ENCODE measurements at regions not wholly inside any gene's neighbourhood (a gene's known extent, or its start where the extent isn't known, plus 50 kb on each side); places are given as distances from the start of the nearest gene placed in this dataset.
"Not testable (repeated sequence)": the region's sequence is repeated elsewhere in the genome, so short reads cannot be mapped to it uniquely, and the experiment has no call there.

GRCh38 chr20:40073535-40074111, 615.4 kb downstream of the MAFB start:
- DNase-seq (ENCODE audit: low spot score) = no peak

GRCh38 chr20:40072907-40073306, 616.1 kb downstream of the MAFB start:
- no peak for DNase-seq (ENCODE audit: low spot score)

- no peak for DNase-seq (ENCODE audit: low spot score)
Measured at GRCh38 chr20:40056171-40056570, 632.9 kb downstream of the MAFB start.

GRCh38 chr20:40055711-40056110, 633.3 kb downstream of the MAFB start:
- no peak for DNase-seq (ENCODE audit: low spot score)

DNA sequence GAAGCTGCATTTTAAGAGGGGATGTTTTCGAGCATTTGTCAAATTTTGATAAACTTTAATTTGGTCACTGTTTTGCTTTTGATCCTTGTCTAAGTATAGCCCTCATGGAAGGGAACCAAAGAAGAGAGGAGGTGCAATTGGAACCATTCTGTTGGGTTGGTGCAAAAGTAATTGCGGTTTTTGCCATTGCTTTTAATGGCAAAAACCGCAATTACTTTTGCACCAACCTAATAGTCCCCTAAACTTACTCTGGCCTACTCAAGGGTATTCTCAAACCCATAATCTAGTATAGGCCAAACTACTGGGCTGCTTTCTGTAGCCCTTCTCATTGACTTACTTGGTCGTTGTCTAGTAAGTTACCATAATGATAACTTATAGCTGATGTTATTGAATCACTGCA, 634.7 kb downstream of the MAFB start:
- DNase-seq (ENCODE audit: low spot score) = no peak

DNA sequence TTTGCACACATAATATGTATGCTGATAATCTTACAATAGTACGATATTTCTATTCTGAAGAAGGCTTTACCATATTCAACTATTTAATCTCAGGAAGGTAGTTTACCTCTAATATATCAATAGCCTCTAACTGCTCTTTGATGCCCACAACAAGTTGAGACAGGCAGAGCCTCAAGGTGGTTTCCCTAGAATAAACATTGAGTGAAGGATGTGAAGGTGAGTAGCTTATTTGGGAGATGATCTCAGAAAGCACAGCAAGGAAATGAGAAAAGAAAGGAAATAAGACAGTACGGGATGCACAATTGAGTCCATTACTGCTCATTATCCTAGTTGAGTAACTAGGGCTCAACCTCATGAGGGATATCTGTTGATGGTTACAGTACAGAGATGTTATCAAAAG, 638.4 kb downstream of the MAFB start:
- DNase-seq (ENCODE audit: low spot score) = no peak

DNA sequence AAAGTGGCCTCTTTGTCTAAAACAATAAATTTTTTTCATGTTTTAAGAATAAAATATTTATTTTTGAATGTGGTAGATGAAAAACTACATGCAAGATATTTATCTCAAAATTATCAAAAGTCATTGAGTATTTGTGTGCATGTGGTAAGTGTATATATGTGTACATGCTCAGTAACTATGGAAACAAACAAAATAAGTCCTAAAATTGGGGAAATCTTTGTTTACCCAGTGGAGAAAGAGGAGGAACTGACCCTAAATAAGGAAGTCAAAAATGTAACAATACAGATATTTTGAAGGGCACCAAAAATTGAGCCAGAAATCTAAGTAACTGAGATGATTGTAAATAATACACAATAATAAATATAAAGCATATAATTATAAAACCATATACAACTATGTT, 639.2 kb downstream of the MAFB start:
- no peak for DNase-seq (ENCODE audit: low spot score)

GRCh38 chr20:40046703-40047102, 642.3 kb downstream of the MAFB start:
- no peak for DNase-seq (ENCODE audit: low spot score)

DNA sequence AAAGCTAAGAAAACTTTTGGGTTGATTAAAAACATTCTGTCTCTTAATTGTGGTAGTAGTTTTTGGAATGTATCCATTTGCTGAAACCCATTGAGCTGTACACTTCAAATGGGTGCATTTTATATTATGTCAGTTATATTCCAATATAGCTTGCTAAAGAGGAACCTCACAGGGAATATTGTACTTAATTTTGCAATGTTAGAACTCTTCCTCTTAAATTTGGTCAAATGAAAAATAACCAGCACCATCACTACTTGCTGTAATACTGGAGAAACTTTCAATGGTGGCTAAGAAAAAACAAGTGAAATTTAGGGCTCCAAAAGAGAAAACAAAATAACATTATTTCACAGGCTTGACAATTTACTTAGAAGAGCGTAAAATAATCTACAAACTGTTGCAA, 651.5 kb downstream of the MAFB start:
- DNase-seq (ENCODE audit: low spot score) = no peak

DNA sequence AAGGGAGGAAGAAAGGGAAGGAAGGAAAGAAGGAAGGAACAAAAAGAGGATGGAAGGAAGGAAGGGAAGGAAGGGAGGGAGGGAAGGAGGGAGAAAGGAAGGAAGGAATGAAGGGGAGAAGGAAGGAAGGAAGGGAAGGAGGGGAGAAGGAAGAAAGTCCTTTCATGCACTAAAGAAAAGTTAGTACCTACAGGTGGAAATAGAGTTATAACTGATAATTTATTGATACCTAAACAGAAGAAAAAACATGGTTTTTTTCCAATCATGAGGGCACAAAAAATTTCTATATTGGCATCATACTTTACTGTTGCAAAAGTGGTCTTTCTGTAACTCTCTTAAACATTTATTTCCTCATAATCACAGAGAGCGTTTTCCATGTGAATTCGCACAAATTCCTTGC, 659.4 kb downstream of the MAFB start:
- no peak for DNase-seq (ENCODE audit: low spot score)

DNA sequence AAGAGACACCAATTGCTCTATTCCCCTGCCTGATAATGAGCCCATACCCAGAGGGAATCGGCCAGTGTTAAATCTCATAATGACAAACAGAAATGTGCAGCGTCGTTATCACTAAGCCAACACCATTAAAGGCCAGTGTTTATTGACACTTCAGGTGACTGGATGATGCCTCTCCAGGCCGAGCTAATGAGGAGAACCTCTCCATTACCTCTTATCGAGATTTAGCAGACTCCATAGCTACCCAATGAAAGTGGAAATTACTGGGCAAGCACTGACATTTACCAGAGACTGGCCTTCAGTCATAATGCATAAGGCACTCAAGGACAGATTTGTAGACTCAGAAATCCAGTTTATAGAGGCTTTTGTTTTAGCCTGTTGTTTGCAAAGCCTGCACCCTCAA, 669.5 kb downstream of the MAFB start:
- DNase-seq (ENCODE audit: low spot score) = no peak

- DNase-seq (ENCODE audit: low spot score) = no peak
Measured at GRCh38 chr20:40017765-40018164, 671.3 kb downstream of the MAFB start.

DNA sequence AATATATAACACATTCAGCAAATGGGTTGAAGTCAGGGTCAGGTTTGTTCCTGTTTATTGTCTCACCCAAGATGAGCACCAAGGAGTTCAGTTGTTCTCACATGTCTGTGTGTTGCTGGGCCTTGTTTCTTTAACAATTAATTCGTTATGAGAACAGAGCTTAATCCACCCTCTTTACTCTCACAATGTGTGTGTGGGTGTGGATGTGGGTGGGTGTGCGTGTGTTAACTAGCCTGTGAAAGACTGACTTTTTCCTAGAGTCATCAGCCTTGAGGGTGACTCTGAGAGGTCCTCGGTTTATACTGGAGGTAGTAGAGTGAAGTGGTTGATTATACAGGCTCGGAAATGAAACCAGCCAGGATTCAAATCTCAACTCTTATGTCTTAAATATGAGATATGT, 672.1 kb downstream of the MAFB start:
- no peak for DNase-seq (ENCODE audit: low spot score)

GRCh38 chr20:40016392-40016791, 672.6 kb downstream of the MAFB start:
- no peak for DNase-seq (ENCODE audit: low spot score)

- not testable (repeated sequence) for DNase-seq (ENCODE audit: low spot score)
Measured at GRCh38 chr20:40012026-40012425, 677.0 kb downstream of the MAFB start.

DNA sequence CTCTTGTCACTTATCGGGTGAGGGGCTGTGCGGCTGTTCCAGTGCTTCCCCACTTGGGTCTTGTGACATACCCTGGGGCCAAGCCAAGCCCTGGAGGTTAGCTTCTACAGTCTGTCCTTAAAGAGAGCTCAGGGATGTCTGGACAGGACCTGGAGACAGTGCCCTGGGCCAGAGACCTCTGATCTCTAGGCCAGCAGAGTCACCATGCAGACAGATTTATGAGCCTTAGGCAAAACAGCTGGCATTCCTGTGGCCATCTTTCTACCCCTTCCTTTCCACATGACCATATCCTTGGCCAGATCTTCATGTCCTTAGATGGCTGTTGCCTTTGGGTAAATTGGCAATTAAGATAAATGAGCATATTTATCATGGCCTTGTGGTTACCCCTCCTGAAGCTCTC, 678.6 kb downstream of the MAFB start:
- no peak for DNase-seq (ENCODE audit: low spot score)

- DNase-seq (ENCODE audit: low spot score) = no peak
Measured at GRCh38 chr20:40009542-40009941, 679.5 kb downstream of the MAFB start.

DNA sequence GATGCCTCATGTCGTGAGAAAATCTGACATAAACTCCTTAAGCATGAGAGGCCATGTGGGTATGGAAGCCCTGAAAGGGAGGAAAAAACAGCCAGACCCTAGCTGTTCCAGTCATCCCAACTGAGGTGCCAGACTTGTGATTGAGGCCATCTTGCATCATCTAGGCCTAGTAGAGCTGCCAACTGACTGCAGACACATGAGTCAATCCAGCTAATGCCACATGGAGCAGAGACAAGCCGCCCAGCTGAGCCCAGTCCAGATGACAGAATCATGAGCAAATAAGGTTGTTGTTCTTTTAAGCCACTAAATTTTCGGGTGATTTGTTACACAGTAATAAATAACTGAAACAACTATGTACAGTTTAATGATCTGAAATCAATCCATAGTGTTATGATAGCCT, 680.9 kb downstream of the MAFB start:
- no peak for DNase-seq (ENCODE audit: low spot score)

GRCh38 chr20:40006168-40006860, 682.7 kb downstream of the MAFB start:
- no peak for DNase-seq (ENCODE audit: low spot score)

DNA sequence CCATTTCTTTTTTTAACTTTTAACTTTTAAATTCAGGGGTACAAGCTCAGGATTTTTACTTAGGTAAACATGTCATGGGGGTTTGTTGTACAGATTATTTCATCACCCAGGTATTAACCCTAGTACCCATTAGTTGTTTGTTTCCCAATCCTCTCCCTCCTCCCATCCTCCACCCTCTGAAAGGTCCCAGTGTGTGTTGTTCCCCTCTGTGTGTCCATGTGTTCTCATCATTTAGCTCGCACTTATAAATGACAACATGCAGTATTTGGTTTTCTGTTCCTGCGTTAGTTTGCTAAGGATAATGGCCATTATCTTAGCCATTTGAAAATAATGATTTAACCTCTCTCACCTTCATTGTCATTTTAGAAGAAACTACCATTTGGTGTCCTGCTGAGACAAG, 684.9 kb downstream of the MAFB start:
- not testable (repeated sequence) for DNase-seq (ENCODE audit: low spot score)

- DNase-seq (ENCODE audit: low spot score) = no peak
Measured at GRCh38 chr20:39993742-39994141, 695.3 kb downstream of the MAFB start.

DNA sequence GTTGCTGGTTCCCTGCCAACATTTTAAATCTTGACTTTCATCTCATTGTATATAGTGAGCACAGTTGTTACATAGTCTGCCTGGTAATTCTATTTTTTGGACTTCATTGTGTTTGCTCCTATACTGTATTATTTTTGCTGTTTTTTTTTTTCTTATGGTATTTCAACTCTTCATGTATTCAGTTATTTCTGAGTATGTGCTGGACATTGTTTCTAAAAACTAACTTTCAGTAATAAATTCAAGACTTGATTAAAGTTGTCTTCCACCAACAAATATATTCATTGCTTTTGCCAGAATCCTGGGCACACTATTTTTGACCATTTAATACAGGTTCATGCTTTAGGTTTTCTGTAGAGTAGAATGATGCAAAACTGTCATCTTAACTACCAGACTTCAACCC, 698.3 kb downstream of the MAFB start:
- no peak for DNase-seq (ENCODE audit: low spot score)

DNA sequence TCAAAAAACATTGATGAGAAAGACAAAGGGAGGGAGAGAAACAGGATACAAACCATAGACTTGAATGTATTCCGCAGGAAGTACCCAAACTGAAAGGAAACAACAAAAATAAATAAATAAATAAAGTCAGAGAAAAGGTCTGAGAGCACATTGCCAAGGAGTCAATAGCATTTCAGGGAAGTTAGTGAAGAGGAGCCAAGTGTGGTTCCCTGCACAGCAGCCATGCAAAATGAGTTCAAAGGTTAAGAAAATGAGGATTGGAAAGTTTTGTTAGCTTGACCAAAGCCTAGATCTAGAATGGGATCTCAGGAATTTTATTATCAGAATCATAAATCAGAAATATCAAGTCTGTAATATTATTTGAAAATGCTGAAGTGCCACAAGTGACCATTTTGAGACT, 700.0 kb downstream of the MAFB start:
- no peak for DNase-seq (ENCODE audit: low spot score)

Data from H4 (cell line).